RWPE2 (cell line): ENCODE measurements at regions not wholly inside any gene's neighbourhood (a gene's known extent, or its start where the extent isn't known, plus 50 kb on each side); places are given as distances from the start of the nearest gene placed in this dataset.

ENCODE experiments used
- ATAC-seq: fragments of 200-7000 bp; cut with Tn5 transposase; 3 replicates; pipeline ENCODE4 v1.9.1; 2021; ENCODE audit warnings: low read depth
- DNase-seq: peaks from one replicate; pipeline ENCODE4 v3.0.0-alpha.2; 2020; ENCODE audit warnings: low spot score
- H3K27ac ChIP-seq: fragments of 450-650 bp; 2 replicates; pipeline ENCODE4 v1.5.1; 2017; ENCODE audit warnings: mild to moderate bottlenecking; ENCODE audit not compliant: poor library complexity, severe bottlenecking
- H3K27me3 ChIP-seq: fragments of 250-450 bp; sonication (Bioruptor Pico); 2 replicates; pipeline ENCODE4 v1.5.1; 2021; ENCODE audit warnings: mild to moderate bottlenecking, moderate library complexity; ENCODE audit not compliant: insufficient read depth, poor library complexity, severe bottlenecking
- H3K36me3 ChIP-seq: fragments of 250-450 bp; sonication (Bioruptor Pico); 2 replicates; pipeline ENCODE4 v1.5.1; 2020; ENCODE audit warnings: low read depth, mild to moderate bottlenecking, moderate library complexity
- H3K4me1 ChIP-seq: fragments of 250-450 bp; sonication (Bioruptor Pico); 2 replicates; pipeline ENCODE4 v1.5.1; 2021; ENCODE audit warnings: mild to moderate bottlenecking, moderate library complexity; ENCODE audit not compliant: insufficient read depth, poor library complexity, severe bottlenecking
- H3K4me3 ChIP-seq: fragments of 250-450 bp; sonication (Bioruptor Pico); 2 replicates; pipeline ENCODE4 v1.5.1; 2021; ENCODE audit warnings: mild to moderate bottlenecking, moderate library complexity; ENCODE audit not compliant: severe bottlenecking
- H3K9me3 ChIP-seq: fragments of 250-450 bp; sonication (Bioruptor Pico); 2 replicates; pipeline ENCODE4 v1.5.1; 2021; ENCODE audit warnings: mild to moderate bottlenecking, moderate library complexity; ENCODE audit not compliant: severe bottlenecking
- TF ChIP-seq, protein P1 (sequence below): fragments of 450-650 bp; IDR thresholded peaks from one replicate; pipeline ENCODE4 v1.5.1; 2017; ENCODE audit warnings: mild to moderate bottlenecking, moderate library complexity; ENCODE audit not compliant: poor library complexity, severe bottlenecking

DNA sequence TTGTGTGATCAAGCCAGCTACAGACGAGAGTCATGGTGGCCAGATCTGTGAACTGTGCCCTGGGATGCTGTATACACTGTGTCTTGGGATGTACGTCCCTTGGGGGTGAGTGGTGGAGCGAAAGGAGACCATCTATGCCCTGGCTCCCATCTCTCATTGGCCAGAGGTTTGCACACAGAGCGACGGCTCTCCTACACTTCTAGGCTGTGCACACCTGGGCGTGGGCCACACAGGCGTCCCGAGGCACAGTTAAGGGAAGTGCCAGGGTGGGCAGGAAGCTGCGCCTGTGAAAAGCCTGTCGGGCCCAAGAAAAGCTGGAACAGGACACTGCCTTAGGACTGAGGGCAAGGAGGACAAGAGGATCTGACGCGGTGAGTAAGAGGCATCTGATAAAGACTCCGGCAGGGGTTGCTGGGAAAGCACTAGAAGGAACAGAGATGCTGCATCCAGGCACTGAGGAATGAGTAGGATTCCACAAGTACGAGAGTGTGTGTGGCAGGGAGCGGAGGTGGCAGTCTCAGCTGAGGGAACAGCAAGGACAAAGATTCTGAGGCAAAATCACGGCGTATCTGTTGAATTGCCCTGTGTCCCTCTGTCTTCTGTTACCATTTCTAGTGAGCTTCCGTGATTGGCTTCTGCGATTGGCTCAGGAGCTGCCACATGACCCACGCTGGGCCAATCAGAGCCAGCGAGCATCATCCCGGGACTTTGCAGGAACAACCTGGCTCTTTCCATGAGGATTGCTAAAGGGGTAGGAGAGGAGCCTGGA is 67.9 kb upstream of the ZBTB40 start:
- Histone ChIP-seq H3K36me3 (no peaks in the 10 kb centered on the region), H3K4me1 (peaks cover 7% of the 10 kb centered on the region), H3K9me3 (no peaks in the 10 kb centered on the region), H3K4me3 (no peak overlapping the region), H3K27ac (no peak overlapping the region), H3K27me3 (no peaks in the 10 kb centered on the region)
- TF ChIP-seq, protein P1, sequence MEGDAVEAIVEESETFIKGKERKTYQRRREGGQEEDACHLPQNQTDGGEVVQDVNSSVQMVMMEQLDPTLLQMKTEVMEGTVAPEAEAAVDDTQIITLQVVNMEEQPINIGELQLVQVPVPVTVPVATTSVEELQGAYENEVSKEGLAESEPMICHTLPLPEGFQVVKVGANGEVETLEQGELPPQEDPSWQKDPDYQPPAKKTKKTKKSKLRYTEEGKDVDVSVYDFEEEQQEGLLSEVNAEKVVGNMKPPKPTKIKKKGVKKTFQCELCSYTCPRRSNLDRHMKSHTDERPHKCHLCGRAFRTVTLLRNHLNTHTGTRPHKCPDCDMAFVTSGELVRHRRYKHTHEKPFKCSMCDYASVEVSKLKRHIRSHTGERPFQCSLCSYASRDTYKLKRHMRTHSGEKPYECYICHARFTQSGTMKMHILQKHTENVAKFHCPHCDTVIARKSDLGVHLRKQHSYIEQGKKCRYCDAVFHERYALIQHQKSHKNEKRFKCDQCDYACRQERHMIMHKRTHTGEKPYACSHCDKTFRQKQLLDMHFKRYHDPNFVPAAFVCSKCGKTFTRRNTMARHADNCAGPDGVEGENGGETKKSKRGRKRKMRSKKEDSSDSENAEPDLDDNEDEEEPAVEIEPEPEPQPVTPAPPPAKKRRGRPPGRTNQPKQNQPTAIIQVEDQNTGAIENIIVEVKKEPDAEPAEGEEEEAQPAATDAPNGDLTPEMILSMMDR: no peak
- DNase-seq (no peak), ATAC-seq (no peak)

- Histone ChIP-seq H3K27me3 (no peaks in the 10 kb centered on the region), H3K4me1 (peaks cover 3% of the 10 kb centered on the region), H3K36me3 (no peaks in the 10 kb centered on the region), H3K9me3 (no peaks in the 10 kb centered on the region), H3K27ac (no peak overlapping the region), H3K4me3 (no peak overlapping the region)
- ATAC-seq (no peak), DNase-seq (no peak)
- TF ChIP-seq, protein P1: no peak
Observed at GRCh38 chr1:22385537-22385936, 66.1 kb upstream of the ZBTB40 start.

- Histone ChIP-seq H3K4me3 (no peak overlapping the region), H3K9me3 (no peaks in the 10 kb centered on the region), H3K4me1 (no peaks in the 10 kb centered on the region), H3K27ac (no peak overlapping the region), H3K27me3 (no peaks in the 10 kb centered on the region), H3K36me3 (no peaks in the 10 kb centered on the region)
- TF ChIP-seq, protein P1: no peak
- DNase-seq (no peak), ATAC-seq (no peak)
Observed at GRCh38 chr1:22386774-22387173, 64.9 kb upstream of the ZBTB40 start.

DNA sequence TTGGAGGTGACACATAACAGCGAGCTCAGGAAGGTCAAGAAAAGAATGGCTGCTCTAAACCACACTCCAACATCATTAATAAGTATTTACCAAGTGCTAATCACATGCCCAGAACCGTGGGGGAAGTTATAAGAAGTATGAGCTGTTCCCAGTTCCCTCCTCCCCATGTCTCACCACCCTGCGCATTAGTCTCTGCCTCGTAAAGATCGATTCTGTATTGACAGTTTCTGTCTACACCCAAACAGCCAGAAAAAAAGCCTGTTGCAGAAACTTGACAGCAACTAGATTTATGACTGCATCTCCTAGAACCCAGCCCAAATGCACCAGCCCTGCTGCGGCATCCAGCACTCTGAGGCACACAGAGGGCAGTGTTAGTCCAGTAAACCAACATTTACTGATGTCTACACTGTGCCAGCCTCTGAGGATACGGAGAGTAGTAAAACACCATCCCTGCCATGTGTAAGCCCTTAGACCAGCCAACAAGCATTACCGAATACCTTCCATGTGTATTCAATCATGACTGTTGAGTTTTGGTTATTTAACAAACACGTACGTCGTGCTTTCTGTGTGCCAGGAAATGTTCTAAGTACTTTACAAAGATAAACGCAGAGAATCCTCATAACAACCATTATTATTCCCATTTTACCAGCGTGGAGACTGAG is 63.6 kb upstream of the ZBTB40 start:
- no peak for ATAC-seq
- Histone ChIP-seq H3K4me3 (no peak overlapping the region), H3K9me3 (no peaks in the 10 kb centered on the region), H3K27ac (no peak overlapping the region), H3K4me1 (no peaks in the 10 kb centered on the region), H3K27me3 (no peaks in the 10 kb centered on the region), H3K36me3 (no peaks in the 10 kb centered on the region)
- TF ChIP-seq, protein P1: no peak
- no peak for DNase-seq
